GM12875 (cell line): ENCODE measurements at regions not wholly inside any gene's neighbourhood (a gene's known extent, or its start where the extent isn't known, plus 50 kb on each side); places are given as distances from the start of the nearest gene placed in this dataset.

Source experiments
- H3K4me3 ChIP-seq: one replicate; pipeline ENCODE4 v1.5.1; 2011; ENCODE audit warnings: low read depth, low read length, control low read depth
- TF ChIP-seq, protein P1 (sequence below): IDR thresholded peaks from 2 replicates; pipeline ENCODE4 v1.5.1; 2011; ENCODE audit warnings: low read depth, mild to moderate bottlenecking, control low read depth, inconsistent platforms, low read length, moderate library complexity, borderline replicate concordance; ENCODE audit not compliant: insufficient read depth

DNA sequence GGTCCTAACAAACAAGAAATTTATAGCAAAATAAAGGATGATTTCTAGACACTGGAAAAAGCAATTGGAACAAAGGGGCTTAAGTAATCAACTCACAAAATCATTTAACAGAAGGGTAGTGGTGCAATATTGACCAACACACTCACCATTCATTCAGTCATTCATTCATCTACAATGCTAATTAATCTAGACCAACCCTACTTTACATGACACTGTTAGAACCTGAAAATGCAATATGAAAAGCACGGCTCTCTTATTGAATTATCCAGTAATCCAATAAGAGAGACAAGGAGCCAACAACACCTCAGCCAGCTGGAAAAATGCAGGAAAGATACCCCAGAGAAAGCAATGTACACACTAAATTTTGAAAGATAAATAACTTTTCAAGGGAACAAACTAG is 310.8 kb upstream of the NR5A2 start:
- TF ChIP-seq, protein P1, sequence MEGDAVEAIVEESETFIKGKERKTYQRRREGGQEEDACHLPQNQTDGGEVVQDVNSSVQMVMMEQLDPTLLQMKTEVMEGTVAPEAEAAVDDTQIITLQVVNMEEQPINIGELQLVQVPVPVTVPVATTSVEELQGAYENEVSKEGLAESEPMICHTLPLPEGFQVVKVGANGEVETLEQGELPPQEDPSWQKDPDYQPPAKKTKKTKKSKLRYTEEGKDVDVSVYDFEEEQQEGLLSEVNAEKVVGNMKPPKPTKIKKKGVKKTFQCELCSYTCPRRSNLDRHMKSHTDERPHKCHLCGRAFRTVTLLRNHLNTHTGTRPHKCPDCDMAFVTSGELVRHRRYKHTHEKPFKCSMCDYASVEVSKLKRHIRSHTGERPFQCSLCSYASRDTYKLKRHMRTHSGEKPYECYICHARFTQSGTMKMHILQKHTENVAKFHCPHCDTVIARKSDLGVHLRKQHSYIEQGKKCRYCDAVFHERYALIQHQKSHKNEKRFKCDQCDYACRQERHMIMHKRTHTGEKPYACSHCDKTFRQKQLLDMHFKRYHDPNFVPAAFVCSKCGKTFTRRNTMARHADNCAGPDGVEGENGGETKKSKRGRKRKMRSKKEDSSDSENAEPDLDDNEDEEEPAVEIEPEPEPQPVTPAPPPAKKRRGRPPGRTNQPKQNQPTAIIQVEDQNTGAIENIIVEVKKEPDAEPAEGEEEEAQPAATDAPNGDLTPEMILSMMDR: no peak
- H3K4me3 ChIP-seq: no peak overlapping the region

DNA sequence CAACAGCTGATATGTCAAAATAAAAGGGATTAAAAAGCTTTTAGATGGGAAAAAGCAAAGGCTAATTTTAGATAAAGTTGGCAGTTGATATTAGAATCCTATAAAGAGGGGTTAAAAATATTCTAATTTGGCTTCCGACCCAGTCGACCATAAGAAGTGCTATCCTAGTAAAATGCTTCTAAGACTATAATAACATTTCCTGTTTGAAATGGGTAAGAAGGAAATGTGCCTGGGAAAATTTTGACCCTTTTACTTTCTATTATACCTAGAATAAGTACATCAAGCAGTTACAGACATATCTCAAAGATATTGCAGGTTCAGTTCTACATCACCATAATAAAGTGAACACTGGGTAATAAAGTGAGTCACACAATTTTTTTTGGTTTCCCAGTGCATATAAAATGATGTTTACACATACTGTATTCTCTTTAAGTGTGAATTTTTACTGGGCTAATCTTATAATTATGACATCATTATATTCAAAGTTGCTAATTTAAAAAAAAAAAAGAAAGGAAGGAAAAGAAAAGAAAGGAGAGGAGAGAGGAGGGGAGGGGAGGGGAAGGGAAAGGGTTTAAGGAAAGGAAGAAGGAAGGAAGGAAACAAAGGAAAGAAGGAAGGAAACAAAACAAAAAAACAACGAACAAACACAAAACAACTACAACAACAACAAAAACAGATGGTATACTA is 308.2 kb upstream of the NR5A2 start:
- TF ChIP-seq, protein P1: no peak
- H3K4me3 ChIP-seq: no peak overlapping the region

DNA sequence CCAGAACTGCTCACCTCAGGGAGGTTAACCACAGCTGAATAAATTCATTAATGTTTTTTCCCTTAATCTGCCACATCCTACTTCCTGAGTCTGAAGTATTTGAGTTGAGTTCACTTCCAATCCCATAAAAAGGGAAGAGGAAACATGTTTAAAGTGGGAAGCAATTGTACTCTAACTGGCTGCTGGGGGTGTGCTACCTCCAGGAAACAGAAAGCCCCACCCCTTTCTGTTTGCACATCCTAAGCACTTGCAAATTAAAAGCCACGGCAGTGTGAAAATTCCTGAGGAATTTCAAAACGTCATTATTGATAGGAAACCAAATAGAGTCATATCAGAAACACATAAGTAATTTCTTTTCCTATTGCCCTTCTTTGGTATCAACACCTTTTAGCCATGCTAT is 307.0 kb upstream of the NR5A2 start:
- H3K4me3 ChIP-seq: no peak overlapping the region
- TF ChIP-seq, protein P1: no peak

DNA sequence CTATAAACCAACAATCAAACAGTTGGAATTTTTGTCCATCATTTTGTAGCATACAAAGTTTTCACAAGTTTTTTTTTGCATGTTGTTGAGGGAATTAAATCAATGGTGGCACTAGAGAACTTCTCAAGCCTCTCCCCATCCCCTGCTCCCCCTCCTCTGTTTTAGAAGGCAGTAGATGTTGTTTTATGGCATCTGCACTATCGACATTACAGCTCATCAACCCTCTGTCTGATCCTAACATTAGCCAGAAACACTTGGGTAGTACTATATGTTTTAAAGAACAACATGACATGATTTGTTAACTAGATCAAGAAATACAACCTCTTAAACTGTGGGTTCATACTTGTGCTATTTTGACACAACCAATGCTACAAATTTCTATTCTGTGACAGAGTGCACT is 306.5 kb upstream of the NR5A2 start:
- TF ChIP-seq, protein P1: no peak
- H3K4me3 ChIP-seq: no peak overlapping the region

DNA sequence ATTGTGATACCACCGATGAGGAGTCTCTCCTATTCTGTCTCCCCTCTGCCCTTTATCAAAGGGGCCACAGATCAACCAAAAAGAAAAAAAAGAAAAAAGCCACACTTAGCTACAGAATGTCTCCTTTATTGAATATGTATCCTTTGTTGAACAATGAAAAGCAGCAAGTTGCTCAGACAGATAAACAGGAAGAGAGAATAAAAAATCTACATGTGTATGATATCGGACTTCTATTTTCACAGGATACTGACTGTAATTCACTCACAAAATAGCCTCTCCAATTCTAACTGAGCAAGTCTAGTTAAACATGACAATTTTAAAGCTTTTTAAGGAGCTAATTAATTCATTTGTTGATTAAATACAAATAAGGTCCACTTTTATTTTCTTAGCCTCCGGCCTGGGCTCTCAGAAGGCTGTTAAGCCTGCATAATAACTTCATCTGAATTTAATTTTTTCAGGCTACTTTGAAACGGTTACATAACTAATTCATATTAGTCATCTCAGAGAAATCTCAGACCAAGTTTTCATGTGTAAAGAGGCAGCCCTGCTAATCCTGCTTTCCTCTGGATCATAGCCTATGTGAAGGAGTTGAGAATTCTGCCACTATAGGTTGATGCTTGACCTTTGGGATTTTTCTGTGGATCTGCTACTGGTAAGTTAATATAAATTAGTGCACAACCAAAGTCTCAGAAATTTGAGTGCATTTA is 304.1 kb upstream of the NR5A2 start:
- TF ChIP-seq, protein P1: no peak
- no peak overlapping the region for H3K4me3 ChIP-seq

DNA sequence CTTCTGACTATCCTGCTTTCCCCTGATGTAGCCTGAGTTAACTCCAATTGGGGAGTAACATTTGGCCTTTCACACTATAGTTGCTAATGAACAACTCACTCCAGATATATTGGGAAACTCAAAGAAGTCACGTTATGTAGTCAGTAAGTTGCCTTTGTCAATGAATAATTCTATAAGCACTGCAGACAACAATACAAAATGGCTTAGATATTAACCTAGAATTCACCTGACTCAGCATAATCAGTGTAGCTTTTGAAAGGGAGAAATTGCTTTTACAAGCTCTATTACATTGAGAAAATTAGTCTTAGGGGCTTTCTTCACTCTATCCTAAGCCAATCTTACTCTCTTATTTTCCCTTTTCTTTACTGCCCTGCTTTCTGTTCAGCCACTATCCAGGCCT is 303.5 kb upstream of the NR5A2 start:
- H3K4me3 ChIP-seq: no peak overlapping the region
- TF ChIP-seq, protein P1: no peak
